GM23338 (cell line): ENCODE measurements at regions not wholly inside any gene's neighbourhood (a gene's known extent, or its start where the extent isn't known, plus 50 kb on each side); places are given as distances from the start of the nearest gene placed in this dataset.

ENCODE experiments used
- CTCF ChIP-seq, 2 experiments: fragments of 200-600 bp in 1 of 2; sonication (generic) in 1 of 2; conservative IDR thresholded peaks; 2 replicates each; pipeline versions ENCODE4 v1.5.1 to v1.6.1; 2016 to 2017; ENCODE audit warnings: antibody characterized with exemption in 2 of 2, low read depth in 2 of 2, mild to moderate bottlenecking in 2 of 2, moderate library complexity in 1 of 2
- EZH2 ChIP-seq: fragments of 200-600 bp; sonication (generic); IDR thresholded peaks from one replicate; pipeline ENCODE4 v1.8.0; 2017; ENCODE audit warnings: antibody characterized with exemption, mild to moderate bottlenecking, low read depth; ENCODE audit not compliant: unreplicated experiment

DNA sequence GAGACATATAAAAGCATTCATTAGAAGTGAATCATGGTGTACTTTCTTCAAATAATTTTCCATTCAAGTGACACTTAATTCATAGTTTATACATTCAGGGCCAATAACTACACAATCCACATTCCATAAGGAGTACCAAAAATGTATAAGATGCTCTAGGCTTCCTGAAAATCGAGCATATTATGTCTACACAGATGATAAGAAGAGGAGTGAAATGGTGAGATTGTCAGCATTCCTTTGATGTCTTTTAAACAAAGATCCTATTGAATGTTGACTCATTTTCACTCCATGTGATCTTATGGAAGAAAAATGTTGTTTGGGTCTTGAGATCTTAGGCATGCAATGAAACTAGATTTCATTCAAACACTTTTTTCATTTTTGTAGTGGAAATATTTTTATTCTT is 843.2 kb downstream of the KCNA4 start:
- TF ChIP-seq CTCF (conservative IDR thresholded peaks at IDR 0.05; ENCODE audit: low read depth in 2 of 2) (no peak), EZH2 (no peak)
